Middle frontal gyrus (tissue), 1 donor: ENCODE measurements at regions not wholly inside any gene's neighbourhood (a gene's known extent, or its start where the extent isn't known, plus 50 kb on each side); places are given as distances from the start of the nearest gene placed in this dataset.
"Not testable (repeated sequence)": the region's sequence is repeated elsewhere in the genome, so short reads cannot be mapped to it uniquely, and the experiment has no call there.

Source experiments
- DNase-seq: peaks from one replicate; pipeline ENCODE4 v3.0.0-alpha.2; 2015; ENCODE audit warnings: low spot score; ENCODE audit errors: extremely low spot score

- DNase-seq, result no peak
Measured at GRCh38 chr3:95240395-95240794, 1177.5 kb downstream of the NSUN3 start.

- not testable (repeated sequence) for DNase-seq
Measured at GRCh38 chr3:95241256-95241655, 1178.4 kb downstream of the NSUN3 start.

GRCh38 chr3:95246413-95246812, 1183.6 kb downstream of the NSUN3 start:
- DNase-seq, result no peak

- no peak for DNase-seq
Measured at GRCh38 chr3:95254061-95254460, 1191.2 kb downstream of the NSUN3 start.

- DNase-seq, result no peak
Measured at GRCh38 chr3:95254758-95255157, 1191.9 kb downstream of the NSUN3 start.

- DNase-seq, result no peak
Measured at GRCh38 chr3:95265129-95265528, 1202.3 kb downstream of the NSUN3 start.

GRCh38 chr3:95271395-95271794, 1208.5 kb downstream of the NSUN3 start:
- DNase-seq, result no peak

- DNase-seq, result no peak
Measured at GRCh38 chr3:95272166-95272565, 1209.3 kb downstream of the NSUN3 start.

GRCh38 chr3:95272781-95273180, 1209.9 kb downstream of the NSUN3 start:
- no peak for DNase-seq

GRCh38 chr3:95277613-95278012, 1214.8 kb downstream of the NSUN3 start:
- DNase-seq, result no peak

- no peak for DNase-seq
Measured at GRCh38 chr3:95280711-95281352, 1218.0 kb downstream of the NSUN3 start.

- DNase-seq, result no peak
Measured at GRCh38 chr3:95289295-95289694, 1226.4 kb downstream of the NSUN3 start.

GRCh38 chr3:95297581-95297980, 1234.7 kb downstream of the NSUN3 start:
- DNase-seq, result no peak

- DNase-seq, result no peak
Measured at GRCh38 chr3:95302044-95302443, 1239.2 kb downstream of the NSUN3 start.

GRCh38 chr3:95310560-95310959, 1247.7 kb downstream of the NSUN3 start:
- no peak for DNase-seq

- DNase-seq, result no peak
Measured at GRCh38 chr3:95311272-95311671, 1248.4 kb downstream of the NSUN3 start.

- no peak for DNase-seq
Measured at GRCh38 chr3:95312650-95313049, 1249.8 kb downstream of the NSUN3 start.

GRCh38 chr3:95319921-95320494, 1257.1 kb downstream of the NSUN3 start:
- no peak for DNase-seq

- no peak for DNase-seq
Measured at GRCh38 chr3:95327478-95327877, 1264.6 kb downstream of the NSUN3 start.

- no peak for DNase-seq
Measured at GRCh38 chr3:95333826-95334225, 1271.0 kb downstream of the NSUN3 start.

- DNase-seq, result no peak
Measured at GRCh38 chr3:95334461-95334860, 1271.6 kb downstream of the NSUN3 start.

- no peak for DNase-seq
Measured at GRCh38 chr3:95335517-95335916, 1272.7 kb downstream of the NSUN3 start.

GRCh38 chr3:95338446-95338845, 1275.6 kb downstream of the NSUN3 start:
- no peak for DNase-seq
